ENCODE measurements at regions not wholly inside any gene's neighbourhood (a gene's known extent, or its start where the extent isn't known, plus 50 kb on each side); places are given as distances from the start of the nearest gene placed in this dataset.

DNA sequence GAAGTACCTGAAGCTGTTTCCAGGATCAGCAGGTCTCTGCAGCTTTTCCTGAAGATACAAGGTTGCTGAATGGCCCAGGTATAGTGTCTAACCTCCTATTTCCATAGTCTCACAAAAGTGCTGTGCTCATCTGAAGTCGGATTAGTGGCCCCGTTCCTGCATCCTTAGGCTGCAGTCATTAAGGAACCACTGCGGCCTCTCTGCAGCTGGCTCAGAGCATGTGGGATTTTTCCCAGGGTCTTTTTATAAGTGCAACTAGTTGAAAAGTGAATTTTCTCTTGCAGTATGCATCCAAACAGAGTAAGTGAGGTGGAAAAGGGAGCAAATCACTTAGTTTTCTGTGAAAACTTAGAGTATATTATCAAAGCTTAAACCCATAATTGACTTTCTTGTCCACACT lies 565.3 kb upstream of the NEGR1 start:
- TF ChIP-seq, protein P1, sequence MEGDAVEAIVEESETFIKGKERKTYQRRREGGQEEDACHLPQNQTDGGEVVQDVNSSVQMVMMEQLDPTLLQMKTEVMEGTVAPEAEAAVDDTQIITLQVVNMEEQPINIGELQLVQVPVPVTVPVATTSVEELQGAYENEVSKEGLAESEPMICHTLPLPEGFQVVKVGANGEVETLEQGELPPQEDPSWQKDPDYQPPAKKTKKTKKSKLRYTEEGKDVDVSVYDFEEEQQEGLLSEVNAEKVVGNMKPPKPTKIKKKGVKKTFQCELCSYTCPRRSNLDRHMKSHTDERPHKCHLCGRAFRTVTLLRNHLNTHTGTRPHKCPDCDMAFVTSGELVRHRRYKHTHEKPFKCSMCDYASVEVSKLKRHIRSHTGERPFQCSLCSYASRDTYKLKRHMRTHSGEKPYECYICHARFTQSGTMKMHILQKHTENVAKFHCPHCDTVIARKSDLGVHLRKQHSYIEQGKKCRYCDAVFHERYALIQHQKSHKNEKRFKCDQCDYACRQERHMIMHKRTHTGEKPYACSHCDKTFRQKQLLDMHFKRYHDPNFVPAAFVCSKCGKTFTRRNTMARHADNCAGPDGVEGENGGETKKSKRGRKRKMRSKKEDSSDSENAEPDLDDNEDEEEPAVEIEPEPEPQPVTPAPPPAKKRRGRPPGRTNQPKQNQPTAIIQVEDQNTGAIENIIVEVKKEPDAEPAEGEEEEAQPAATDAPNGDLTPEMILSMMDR (IDR thresholded peaks at IDR 0.05): no peak
- no peak for TF ChIP-seq POLR2A (IDR thresholded peaks at IDR 0.05)

Data from body of pancreas (tissue), 4 donors.